HFFc6 (cell line): ENCODE measurements at regions not wholly inside any gene's neighbourhood (a gene's known extent, or its start where the extent isn't known, plus 50 kb on each side); places are given as distances from the start of the nearest gene placed in this dataset.
"Not testable (repeated sequence)": the region's sequence is repeated elsewhere in the genome, so short reads cannot be mapped to it uniquely, and the experiment has no call there.

Experiments
- DNase-seq: peaks from one replicate; pipeline ENCODE4 v3.0.0-alpha.2; 2018
- H3K27ac Mint-ChIP-seq: 2 replicates; pipeline ENCODE4 v1.8.0; 2020; ENCODE audit warnings: mild to moderate bottlenecking, mixed read lengths
- H3K27me3 Mint-ChIP-seq: 2 replicates; pipeline ENCODE4 v1.8.0; 2021; ENCODE audit warnings: mild to moderate bottlenecking, moderate library complexity, mixed read lengths; ENCODE audit not compliant: insufficient read depth
- H3K36me3 Mint-ChIP-seq: 2 replicates; pipeline ENCODE4 v1.8.0; 2021; ENCODE audit warnings: low read depth, mixed read lengths
- H3K4me1 Mint-ChIP-seq: 2 replicates; pipeline ENCODE4 v1.8.0; 2020; ENCODE audit warnings: low read depth, mixed read lengths
- H3K4me3 Mint-ChIP-seq: 2 replicates; pipeline ENCODE4 v1.8.0; 2020; ENCODE audit warnings: mild to moderate bottlenecking, moderate library complexity, mixed read lengths
- H3K9me3 Mint-ChIP-seq: 2 replicates; pipeline ENCODE4 v1.8.0; 2020; ENCODE audit warnings: mild to moderate bottlenecking, mixed read lengths
- TF ChIP-seq, protein P1 (sequence below): fragments of 200-600 bp; sonication (generic); IDR thresholded peaks from 2 replicates; pipeline ENCODE4 v1.5.0; 2021; ENCODE audit warnings: antibody characterized with exemption, mild to moderate bottlenecking

- DNase-seq, result no peak
- Mint-ChIP-seq H3K27me3 (no peaks in the 10 kb centered on the region), H3K4me3 (no peak overlapping the region), H3K4me1 (peaks cover 2% of the 10 kb centered on the region), H3K9me3 (no peaks in the 10 kb centered on the region), H3K27ac (no peak overlapping the region), H3K36me3 (no peaks in the 10 kb centered on the region)
- TF ChIP-seq, protein P1, sequence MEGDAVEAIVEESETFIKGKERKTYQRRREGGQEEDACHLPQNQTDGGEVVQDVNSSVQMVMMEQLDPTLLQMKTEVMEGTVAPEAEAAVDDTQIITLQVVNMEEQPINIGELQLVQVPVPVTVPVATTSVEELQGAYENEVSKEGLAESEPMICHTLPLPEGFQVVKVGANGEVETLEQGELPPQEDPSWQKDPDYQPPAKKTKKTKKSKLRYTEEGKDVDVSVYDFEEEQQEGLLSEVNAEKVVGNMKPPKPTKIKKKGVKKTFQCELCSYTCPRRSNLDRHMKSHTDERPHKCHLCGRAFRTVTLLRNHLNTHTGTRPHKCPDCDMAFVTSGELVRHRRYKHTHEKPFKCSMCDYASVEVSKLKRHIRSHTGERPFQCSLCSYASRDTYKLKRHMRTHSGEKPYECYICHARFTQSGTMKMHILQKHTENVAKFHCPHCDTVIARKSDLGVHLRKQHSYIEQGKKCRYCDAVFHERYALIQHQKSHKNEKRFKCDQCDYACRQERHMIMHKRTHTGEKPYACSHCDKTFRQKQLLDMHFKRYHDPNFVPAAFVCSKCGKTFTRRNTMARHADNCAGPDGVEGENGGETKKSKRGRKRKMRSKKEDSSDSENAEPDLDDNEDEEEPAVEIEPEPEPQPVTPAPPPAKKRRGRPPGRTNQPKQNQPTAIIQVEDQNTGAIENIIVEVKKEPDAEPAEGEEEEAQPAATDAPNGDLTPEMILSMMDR, result no peak
These were observed 102.9 kb upstream of the TCF21 start for GRCh38 chr6:133786016-133786415.

DNA sequence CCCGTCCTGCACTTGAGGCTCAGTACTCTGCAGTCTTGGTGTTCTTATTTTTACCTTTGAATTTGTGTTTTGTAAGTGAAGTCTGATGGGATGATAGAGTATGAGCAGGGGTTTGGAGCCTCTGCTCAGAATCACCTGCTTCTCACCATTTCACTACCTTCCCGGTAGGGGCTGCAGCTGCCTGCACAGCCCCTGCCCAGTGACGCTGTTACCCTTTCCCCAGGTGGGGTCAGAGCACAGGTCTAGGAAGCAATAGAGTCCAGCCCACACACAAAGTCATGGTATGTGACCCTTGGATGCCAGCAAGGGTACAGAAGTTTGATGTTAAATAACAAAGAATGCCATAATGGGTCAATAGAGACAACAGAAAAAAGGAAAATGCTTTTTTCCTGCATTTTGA is 101.8 kb upstream of the TCF21 start:
- no peaks in the 10 kb centered on the region for H3K4me1 Mint-ChIP-seq
- no peaks in the 10 kb centered on the region for H3K36me3 Mint-ChIP-seq
- TF ChIP-seq, protein P1, result no peak
- no peak overlapping the region for H3K27ac Mint-ChIP-seq
- no peaks in the 10 kb centered on the region for H3K9me3 Mint-ChIP-seq
- H3K27me3 Mint-ChIP-seq, result no peaks in the 10 kb centered on the region
- H3K4me3 Mint-ChIP-seq, result no peak overlapping the region
- DNase-seq, result no peak

- Mint-ChIP-seq H3K36me3 (no peaks in the 10 kb centered on the region), H3K4me1 (no peaks in the 10 kb centered on the region)
These were observed 100.9 kb upstream of the TCF21 start for GRCh38 chr6:133787859-133788505.

GRCh38 chr6:133788556-133788955 is 100.4 kb upstream of the TCF21 start:
- TF ChIP-seq, protein P1, result no peak
- no peak overlapping the region for H3K27ac Mint-ChIP-seq
- H3K4me1 Mint-ChIP-seq, result no peaks in the 10 kb centered on the region
- H3K36me3 Mint-ChIP-seq, result no peaks in the 10 kb centered on the region
- H3K27me3 Mint-ChIP-seq, result no peaks in the 10 kb centered on the region
- DNase-seq, result no peak
- no peaks in the 10 kb centered on the region for H3K9me3 Mint-ChIP-seq
- H3K4me3 Mint-ChIP-seq, result no peak overlapping the region

More at GRCh38 chr6:133787859-133788505, 100.9 kb upstream of the TCF21 start:
- TF ChIP-seq, protein P1, result no peak
- no peak for DNase-seq
- Mint-ChIP-seq H3K9me3 (no peaks in the 10 kb centered on the region), H3K4me3 (no peak overlapping the region), H3K27ac (no peak overlapping the region), H3K27me3 (no peaks in the 10 kb centered on the region)

DNA sequence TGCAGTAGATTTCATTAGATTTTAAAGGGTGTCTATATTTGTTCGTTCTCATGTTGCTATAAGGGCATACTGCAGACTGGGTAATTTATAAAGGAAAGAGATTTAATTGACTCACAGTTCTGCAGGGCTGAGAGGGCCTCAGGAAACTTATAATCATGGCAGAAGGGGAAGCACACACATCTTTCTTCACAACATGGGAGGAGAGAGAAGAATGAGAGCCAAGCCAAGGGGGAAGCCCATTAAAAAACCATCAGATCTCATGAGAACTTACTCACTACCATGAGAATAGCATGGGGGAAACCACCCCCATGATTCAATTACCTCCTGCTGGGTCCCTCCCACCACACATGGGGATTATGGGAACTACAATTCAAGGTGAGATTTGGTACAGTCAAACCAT is 99.5 kb upstream of the TCF21 start:
- H3K27me3 Mint-ChIP-seq, H3K9me3 Mint-ChIP-seq: not testable (repeated sequence)

GRCh38 chr6:133790756-133791155 is 98.2 kb upstream of the TCF21 start:
- not testable (repeated sequence) for DNase-seq, H3K27me3 Mint-ChIP-seq, H3K36me3 Mint-ChIP-seq, H3K4me1 Mint-ChIP-seq, H3K4me3 Mint-ChIP-seq, H3K9me3 Mint-ChIP-seq, H3K27ac Mint-ChIP-seq

More for the DNA sequence above, 99.5 kb upstream of the TCF21 start:
- H3K27ac Mint-ChIP-seq, DNase-seq, H3K36me3 Mint-ChIP-seq, H3K4me3 Mint-ChIP-seq, H3K4me1 Mint-ChIP-seq: not testable (repeated sequence)

DNA sequence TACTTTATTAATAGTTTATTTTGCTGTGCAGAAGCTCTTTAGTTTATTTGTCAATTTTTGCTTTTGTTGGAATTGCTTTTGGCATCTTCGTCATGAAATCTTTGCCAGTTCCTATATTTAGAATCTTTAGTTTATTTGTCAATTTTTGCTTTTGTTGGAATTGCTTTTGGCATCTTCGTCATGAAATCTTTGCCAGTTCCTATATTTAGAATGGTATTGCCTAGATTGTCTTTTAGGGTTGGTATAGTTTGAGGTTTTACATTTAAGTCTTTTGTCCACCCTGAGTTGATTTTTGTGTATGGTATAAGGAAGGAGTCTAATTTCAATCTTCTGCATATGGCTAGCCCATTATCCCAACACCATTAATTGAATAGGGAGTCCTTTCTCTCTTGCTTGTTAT is 93.9 kb upstream of the TCF21 start:
- peaks cover 17% of the 10 kb centered on the region for H3K4me1 Mint-ChIP-seq
- peaks cover 23% of the 10 kb centered on the region for H3K36me3 Mint-ChIP-seq
- not testable (repeated sequence) for H3K27ac Mint-ChIP-seq, H3K4me3 Mint-ChIP-seq, DNase-seq, H3K27me3 Mint-ChIP-seq
- peaks cover 11% of the 10 kb centered on the region; the same call in 1 of the 2 replicates for H3K9me3 Mint-ChIP-seq
